SKM-1 treated with dmso at 0.1 percent for 144 hours (cell line): ENCODE measurements at regions not wholly inside any gene's neighbourhood (a gene's known extent, or its start where the extent isn't known, plus 50 kb on each side); places are given as distances from the start of the nearest gene placed in this dataset.

Experiments used
- DNase-seq: peaks from one replicate; lab custom pipeline; 2025; ENCODE audit not compliant: unreplicated experiment; lab: John Stamatoyannopoulos, UW

DNA sequence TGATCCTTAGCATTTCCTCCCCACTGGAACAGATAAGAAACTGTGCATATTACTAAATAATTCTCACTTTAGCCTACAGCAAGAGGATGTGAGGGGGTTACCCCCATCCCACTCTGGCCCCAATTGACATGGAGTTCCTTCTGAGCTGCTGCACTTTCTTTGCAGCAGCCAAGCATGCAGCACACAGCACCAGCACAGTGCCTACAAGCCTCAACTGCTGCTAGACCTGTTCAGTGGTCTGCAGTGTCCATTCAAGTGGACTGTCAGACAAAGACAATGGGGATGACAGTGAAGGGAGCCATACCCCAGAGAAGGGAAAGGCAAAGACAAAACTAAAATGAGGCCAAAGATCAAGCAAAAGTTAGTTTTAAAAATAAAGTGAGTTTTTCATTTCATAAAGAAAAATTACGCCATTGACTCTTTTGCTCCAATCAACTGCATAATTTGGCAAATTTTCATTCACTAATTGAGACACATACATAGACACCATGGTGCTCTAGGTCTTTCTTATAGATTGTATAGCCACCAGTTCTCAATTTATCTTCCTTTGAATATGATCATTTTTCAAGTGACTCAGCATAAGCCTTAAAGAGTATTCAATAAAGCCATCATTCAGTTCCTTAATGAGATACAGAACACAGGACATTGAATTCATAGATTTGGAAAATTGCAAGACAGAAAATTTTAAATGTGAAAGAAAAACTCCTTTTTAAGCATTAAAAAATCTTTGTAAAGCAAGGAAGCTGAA, 410.6 kb downstream of the HNRNPD start:
- DNase-seq = no peak

DNA sequence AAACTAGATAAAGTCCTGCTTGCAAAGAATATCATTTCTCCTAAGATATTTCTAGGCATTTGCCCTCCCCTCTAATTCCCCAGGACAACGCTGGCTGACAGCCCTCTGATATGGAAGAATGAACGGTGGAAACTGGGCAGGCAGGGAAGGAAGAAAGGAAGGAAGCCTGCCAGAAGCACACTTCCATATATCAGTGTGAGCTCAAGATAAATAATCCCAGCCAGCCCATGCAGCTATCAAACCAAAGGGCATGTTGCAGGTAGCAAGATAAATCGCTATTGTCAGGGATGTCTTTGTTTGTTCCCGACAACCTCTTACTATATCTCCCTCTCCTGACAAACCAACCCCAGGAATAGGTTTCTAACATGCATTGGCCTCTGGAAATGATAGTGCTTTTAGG, 412.8 kb downstream of the HNRNPD start:
- no peak for DNase-seq

DNA sequence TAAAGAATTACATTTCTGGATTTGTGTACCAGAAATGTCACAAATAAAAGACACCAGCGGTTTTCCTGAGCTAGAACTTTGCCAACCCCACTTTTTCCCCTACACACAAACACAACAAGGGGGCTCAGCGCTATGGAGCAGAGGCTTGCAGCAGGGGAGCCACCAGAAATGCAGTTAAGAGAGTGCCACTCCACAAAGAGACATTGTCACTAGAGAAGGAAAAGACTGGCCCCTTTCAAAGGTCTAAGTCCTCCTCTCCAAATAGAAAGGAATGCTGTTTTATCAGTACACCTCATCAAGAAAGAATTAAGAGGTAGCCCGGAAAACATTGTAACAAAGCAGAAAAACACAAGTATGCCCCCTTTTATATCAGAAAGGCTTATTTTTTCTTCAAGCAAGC, 419.5 kb downstream of the HNRNPD start:
- DNase-seq = no peak

DNA sequence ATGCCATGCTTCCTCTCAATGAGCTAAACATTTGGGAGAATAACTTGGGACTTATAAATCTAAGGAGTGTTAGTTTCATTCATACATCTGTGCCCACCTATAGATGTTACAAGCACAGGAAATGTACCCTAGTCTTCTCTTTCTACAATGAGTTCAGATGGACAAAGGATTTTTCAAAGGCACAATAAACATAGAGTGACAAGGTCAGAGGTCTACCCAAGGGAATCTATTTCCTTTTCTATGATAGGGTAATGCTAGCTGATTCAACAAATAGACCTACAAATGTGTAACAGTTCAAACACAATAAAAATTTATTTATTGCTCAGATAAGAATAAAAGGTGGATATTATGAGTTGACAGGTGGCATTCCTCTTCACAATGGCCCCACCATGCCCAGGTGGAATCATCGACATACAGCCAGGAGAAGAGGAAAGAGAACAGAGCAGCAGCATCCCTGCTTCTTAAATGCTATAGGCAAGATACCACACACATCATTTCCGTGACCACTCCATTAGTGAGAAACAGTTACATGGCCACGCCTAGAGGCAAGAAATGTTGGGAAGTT, 421.8 kb downstream of the HNRNPD start:
- DNase-seq = no peak

DNA sequence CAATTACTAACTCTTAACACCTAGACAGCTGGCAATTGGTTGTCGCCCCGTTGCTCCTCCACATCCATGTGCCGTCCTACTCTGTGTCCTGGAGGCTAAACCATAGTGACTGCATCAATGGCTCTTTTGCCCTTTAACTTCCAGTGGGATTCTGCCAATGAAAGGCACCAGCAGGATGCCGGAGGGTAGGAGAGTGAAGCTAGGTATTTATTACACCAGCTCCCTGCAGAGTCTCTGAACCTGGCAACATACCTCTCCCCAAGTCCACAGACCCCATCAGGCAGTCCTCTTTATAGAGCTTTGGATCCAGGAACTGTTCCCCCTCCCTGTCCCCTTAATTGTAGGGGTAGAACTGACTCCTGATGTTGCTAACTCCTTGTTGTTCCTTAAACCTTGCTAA, 426.8 kb downstream of the HNRNPD start:
- no peak for DNase-seq

DNA sequence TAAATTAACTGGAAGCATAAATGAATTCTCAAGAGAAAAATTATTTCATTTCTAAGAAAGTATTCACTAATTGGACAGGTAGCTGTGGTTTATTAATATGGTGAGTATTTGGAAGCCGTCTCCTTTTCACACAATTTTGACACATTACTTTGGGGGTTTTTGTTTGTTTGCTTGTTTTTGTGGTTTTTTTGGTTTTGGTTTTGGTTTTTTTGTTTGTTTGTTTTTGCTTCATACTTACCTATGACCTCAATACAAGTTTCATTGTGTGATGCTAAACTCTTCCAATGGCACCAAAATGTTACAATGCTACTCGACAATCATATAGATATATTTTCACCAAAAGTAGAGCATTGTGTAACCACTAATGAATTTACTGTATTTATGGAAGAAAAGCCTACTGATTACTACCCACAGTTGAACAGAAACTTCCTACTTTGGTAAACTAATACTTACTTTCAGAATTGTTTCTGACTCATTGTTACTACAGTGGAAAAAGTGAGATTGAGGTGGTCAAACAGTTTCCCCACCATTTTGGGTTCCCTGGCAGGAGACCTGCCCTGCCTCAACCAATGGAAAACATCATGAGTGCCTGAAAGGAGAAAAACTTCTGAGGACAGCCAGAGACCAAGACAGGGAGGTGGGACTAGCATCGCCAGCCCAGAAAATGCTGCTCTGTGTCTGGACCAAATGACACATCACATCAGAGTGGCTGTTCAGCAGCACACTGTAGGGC, 443.1 kb downstream of the HNRNPD start:
- no peak for DNase-seq

DNA sequence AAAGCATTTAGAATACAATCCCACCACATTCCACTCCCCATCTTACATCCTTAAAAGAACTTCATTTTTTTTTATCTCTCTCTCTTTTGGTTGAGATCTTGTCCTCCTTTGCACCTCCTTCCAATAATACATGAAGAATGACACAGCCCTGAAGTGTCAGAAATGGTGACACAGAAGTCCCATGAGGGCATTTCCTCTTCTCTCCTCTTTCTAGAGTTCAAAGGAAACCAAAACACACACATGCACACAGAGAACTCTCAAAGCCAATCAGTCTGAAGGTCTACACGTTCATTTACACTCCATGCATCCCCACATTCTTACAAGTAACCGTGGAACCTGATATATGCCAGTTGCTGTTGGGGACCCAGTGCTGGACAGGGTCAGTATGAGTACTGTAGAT, 450.7 kb downstream of the HNRNPD start:
- DNase-seq = no peak

DNA sequence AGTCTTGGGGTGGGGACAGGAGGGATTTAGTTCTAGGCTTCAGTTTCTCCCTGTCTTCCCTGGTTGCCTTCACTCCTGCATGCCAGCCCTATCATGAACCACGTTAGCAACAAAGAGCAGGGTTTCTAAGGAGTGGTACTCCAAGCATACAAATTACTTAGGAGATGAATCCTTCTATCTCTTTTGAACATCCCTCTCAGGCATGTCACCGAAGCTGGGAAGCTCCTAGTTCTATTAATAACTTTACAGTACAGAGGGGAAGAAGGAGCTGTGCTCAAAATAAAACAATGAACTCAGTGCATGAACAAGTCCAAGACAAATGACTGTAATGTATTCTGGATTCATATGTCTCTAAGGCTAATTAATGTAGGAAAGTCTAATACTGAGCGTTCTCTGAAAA, 450.6 kb upstream of the RASGEF1B start:
- DNase-seq = no peak

DNA sequence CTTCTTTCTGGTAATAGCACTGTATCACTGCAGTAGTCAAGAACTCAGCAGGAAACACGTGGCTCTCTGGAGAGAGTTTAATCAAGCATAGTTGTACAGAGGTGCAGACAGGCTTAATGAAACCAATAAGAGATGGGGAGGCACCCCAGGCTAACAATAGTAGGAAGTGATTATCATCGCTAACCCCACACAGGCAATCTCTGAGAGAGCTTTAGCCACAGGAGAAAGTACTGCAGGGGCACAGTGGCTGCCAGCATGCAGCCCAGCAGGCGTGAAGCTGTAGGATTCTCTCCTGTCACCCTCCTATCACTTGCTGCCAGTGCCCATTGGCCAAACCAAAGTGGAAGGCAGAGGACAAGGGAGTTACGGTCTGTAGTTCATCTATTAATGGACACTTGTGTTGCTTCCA, 450.0 kb upstream of the RASGEF1B start:
- no peak for DNase-seq

DNA sequence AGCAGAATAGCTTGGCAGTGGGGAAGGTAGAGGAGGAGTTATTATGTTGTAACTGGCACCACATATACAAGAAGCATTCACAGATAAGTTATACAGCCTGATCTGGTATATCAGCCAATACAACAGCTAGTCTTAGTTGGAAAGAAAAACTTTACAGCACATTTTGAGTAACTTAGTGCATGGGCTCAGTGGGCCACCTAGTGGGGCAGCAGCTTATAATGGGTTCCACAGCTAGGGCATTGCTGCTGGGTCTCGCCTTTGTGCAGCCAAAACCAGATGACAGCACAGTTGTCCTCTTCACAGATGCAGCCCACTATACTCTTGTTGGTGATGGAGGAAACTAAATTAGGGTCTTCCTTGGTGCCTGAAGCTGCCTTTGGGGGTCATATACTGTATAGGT, 448.1 kb upstream of the RASGEF1B start:
- no peak for DNase-seq

DNA sequence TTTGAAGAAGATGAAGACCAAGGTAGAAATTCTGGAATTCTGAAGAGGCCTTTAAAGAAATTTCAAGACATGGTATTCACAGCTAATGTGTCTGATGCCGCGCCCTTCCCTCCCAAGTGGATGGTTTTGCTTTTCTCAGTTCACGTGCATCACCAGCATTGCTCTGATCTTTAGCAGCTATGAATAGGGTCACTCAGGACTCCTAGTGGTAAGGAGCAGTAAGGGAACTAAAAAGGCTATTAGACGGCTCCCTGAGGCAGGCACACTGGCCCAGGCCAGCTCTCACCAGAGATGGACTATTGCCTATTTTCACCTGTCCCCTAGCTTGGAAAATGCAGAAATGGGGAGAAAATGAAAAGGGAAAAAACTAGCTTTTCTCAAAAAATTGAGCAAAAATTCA, 447.5 kb upstream of the RASGEF1B start:
- DNase-seq = peak; percentile 8

DNA sequence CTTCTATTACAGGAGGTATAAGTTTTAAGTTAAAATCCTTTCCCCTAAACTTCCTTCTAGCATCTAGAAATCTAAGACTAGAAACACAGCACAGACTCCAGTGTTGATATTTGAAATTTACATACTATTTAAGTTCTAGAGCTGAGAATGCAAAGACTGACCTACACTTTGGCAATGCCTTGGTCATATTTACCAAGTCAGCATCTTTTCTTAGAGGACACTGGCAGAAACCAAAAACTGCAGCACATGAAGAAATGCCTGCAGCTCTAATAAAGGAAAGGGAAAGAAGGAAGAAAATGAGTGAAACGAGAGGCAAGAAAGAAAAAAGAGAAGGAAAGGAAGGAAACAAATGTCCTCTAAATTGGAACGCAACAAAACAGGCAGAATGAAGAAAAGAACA, 443.7 kb upstream of the RASGEF1B start:
- no peak for DNase-seq

DNA sequence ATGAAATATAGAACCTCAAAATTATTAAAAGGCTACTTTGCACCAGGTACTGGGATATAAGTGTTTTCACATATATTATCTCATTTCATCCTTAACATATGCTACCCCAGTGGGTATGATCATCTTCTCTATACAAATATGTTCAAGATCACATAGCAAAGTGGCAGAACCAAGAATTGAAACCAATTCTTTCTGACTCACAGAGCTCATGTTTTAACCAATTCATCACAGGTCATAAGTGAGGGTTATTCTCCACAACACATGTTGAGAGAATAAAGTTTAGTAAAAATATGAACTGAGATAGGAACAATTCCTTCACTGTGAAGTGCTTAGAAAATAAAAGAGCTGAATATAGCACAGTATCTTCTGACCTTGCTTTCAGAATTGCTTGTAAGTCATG, 442.9 kb upstream of the RASGEF1B start:
- no peak for DNase-seq

DNA sequence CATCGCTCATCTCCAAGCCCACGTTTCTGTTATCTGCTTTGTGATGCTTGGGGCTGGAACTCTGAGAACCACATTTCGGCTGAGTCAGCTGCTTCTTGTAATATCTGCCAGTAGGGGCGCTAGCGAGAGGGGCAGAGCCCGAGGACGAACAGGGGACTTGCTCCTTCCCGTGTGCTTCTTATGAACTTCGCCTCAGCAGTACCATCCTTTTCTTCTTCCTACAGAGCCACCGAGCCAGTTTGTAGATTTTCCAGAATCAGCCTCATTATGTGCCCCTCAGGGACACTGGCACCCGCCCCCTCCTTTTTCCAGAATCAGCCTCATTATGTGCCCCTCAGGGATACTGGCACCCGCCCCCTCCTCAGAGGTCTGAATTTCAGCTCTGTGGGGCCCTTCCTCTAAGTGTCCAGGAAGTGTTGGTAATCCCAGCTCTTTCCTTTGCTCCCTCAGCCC, 441.7 kb upstream of the RASGEF1B start:
- DNase-seq = peak; percentile 72

DNA sequence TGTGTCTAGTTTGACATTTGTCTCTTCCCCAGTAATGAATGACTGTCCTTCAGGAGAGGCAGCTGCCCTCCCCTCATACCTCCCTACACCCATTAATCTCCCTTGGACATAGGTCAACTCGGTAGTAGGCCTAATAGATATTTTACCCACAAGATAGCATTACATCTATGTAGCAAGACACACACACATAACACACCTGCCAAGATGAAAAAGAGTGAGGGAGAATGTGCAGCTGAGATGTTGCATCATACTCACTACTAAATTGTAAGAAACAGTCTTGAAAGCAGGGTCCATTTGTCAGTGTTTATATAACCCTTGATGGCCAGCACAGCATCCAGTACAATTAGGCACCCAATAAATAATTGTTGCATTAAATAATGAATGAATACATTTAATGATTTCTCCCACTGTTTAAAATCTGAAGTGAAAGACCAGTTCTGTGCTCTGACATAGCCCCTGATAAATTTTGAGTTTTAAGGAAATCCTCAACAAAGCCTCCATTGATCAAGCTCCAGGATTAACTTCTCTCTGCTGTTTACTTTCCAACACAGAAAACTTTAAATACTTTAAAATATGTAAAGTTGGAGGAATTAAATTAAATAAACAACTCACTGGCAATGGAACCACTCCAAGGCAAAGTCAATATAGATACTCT, 440.8 kb upstream of the RASGEF1B start:
- no peak for DNase-seq

DNA sequence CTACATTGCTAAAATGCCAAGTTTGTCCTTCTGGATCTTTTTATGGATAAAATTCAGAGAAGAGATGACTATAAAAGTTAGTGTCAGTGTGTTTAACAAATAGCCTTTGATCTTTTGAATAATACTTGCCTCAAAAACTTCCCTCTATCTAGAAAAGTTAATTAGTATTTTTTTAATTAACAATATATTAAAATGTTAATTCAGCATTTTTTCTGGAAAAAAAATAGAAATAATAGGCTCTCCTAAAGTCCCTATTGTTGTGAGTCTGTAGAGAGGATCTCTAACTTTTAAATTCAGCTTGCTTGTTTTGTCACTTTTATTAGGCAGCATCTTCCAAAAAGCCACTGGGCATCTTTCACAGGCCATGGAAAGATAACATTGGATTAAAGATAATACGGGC, 435.2 kb upstream of the RASGEF1B start:
- no peak for DNase-seq

DNA sequence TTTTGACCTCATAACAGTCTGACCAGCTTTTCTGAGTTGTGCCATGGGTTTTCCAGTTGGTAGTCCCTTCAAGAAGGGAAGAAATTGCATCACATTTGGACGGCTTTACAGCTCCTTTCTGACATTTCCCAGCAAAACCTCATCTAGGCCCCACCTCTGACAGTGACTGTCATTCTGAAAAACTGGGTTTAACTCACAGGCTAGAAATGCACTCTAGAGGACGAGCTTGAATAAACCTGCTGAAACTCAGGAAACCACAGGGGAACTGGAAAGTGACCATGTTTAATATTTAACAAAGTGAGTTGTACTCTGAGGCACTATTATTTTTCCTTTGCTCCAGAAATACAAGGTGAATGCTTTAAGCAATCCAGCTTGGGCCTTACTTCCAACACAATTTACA, 434.3 kb upstream of the RASGEF1B start:
- DNase-seq = no peak

DNA sequence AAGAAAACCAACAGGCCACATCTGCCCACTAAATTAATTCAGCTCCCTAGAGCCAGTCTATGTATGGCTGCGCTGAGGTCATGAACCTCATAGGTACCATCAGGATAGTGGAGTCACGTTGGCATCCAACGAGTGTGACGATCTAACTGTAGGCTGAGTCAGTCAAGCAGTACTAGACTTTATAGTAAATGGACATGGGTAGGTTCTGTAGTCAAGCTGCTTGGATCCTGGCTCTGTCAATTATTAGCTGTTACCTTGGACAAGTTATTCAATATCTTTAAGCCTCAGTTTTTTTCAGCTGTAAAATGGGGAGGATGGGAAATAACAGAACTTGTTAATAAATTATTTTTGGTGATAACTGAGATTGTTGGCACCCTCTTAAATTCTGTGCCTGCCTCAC, 432.4 kb upstream of the RASGEF1B start:
- no peak for DNase-seq

DNA sequence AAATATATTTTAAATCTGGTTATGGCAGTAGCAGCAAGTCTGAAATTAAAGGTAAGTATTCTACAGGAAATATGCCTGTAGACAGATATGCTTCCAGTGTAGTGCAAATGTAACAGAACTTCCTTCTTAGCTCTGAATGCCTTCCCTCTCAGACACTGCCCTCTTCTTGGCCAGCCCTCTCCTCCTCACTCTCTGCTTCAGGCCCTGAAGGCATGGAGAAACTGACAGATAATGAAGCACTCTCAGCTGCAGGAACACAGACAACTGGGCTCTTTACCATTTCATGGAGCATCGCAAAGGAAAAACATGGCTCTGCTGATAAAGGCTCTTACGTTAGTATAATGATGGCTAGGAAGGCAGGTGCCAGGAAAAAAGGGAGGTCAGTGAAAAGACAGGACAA, 431.5 kb upstream of the RASGEF1B start:
- DNase-seq = no peak

DNA sequence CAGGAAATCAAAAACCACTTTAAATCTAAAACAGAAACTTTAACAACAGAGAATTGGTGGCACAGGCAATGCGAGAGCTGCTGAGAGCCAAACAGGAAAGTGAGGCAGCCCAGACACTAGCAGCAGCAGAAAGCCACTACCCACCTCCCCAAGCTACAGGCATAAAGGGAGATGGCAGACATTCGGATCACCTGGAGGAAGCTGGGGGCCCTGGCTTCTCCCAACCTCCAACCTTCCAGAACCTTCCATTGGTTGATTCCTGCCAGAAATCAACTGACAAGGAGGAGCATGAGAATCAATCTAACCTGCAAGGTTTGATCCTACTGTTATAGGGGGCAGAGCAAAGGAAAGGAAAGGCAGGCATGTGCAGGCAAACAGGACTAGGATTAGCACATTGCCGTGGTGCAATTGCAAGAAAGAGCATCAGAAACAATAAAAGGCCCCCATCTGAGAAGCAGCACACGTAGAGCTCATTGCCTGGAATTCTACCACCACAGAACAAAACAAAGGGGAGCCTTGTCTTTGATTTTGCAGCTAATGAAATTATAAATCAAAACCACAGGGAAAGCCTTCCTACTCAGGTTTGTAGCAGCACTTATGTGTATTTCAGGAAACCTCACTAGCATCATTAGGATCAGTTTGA, 427.3 kb upstream of the RASGEF1B start:
- DNase-seq = no peak

DNA sequence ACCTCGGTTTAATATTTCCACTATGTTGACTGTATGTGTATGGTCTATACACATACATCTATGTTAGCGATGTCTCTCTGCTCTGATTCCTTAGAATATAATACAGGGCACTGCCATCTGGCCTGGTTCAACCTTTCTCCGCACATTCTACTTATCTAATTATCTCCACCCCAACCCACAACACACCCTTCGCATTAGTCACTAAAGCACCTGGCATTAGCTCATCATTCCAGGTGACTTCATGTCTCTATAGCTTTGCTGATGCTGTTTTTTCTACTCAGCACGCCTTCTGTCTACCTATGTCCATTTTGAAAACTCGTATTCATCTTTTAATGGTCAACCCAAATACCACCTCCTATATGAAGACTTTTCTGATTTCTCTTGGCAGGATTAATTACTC, 425.2 kb upstream of the RASGEF1B start:
- DNase-seq = no peak
